ENCODE measurements at regions not wholly inside any gene's neighbourhood (a gene's known extent, or its start where the extent isn't known, plus 50 kb on each side); places are given as distances from the start of the nearest gene placed in this dataset.

DNA sequence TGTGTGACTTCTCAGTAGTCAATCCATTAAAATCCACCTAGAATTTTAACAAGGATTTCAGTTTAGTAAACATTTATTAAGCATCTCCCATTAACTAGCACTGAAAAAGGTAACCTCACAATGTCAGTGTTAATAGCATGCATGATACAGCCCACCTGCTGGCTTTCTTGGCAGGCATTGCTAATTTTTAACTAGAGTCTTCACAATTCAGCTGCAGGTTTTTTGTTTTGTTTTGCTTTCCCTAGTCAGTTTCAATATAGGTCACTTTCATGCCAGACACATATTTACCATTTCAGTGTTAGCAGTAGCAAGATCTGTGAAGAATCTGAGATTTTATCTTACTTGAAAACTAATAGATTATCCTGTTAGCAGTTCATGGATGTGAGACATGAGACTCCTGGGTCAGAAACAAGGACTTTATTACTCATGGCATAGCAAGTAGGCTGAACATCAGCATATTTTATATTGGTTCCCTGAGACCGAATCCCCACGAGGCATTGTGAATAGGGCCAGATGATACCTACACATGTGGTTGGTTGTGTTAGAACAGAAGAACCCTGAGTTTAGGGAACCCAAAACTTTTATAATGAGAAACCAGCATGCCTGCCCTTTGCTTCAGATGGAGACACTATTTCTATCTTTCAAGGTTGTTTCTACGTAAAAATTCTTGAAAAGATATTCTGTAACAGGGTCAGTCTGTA, 198.0 kb upstream of the HTR2A start:
- Histone ChIP-seq H3K36me3 (no peaks in the 10 kb centered on the region), H3K27me3 (no peaks in the 10 kb centered on the region), H3K4me1 (no peaks in the 10 kb centered on the region), H3K9me3 (replicated peaks) (no peaks in the 10 kb centered on the region), H3K4me3 (no peak overlapping the region), H3K27ac (no peak overlapping the region)
- DNase-seq = no peak

DNA sequence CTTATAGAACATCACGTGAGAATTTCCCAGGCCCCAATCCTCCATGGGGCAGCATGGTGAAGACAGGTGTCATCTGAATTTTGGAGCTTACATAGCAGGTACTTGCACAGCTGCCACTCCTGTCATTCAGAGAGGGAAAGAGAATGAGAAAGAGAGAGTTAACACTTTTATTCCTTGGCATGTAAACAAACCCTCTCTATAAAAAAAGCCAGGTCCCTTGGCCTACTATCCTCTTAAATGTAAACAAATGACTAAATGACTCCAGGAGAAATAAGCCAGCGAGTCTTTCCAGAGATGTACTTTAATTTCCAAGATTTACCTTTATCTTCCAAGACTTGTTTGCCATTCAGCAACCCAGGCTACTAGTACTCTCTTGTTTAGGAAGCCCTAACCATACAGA, 195.3 kb upstream of the HTR2A start:
- H3K4me1 ChIP-seq = no peaks in the 10 kb centered on the region
- no peak for DNase-seq

DNA sequence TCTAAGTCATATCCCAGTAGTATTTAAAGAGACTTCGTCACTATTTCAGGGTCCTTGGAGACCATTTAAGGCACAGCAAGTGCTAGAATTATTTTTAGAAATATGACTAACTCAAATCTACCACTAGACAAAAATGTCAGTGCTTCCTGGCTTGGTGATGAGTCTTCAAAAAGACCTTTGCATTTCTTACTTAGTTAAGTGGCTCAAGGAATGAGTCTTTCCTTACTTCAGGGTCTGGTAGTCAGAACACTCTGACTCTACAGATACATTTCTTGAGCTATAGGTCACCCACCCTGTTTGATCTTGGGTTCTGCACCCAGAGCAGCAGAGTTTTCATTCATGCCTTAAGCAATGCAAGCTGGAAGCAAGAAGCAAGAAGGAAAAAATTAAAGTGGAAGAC, 191.0 kb upstream of the HTR2A start:
- no peaks in the 10 kb centered on the region for H3K27me3 ChIP-seq
- H3K36me3 ChIP-seq = no peaks in the 10 kb centered on the region
- no peak overlapping the region for H3K27ac ChIP-seq
- H3K9me3 ChIP-seq (replicated peaks) = no peaks in the 10 kb centered on the region
- no peak for DNase-seq
- H3K4me3 ChIP-seq = no peak overlapping the region
- H3K4me1 ChIP-seq = no peaks in the 10 kb centered on the region

More for the DNA sequence above, 195.3 kb upstream of the HTR2A start:
- no peak overlapping the region for H3K27ac ChIP-seq
- no peak overlapping the region for H3K4me3 ChIP-seq
- no peaks in the 10 kb centered on the region for H3K9me3 ChIP-seq (replicated peaks)
- H3K27me3 ChIP-seq = no peaks in the 10 kb centered on the region
- no peaks in the 10 kb centered on the region for H3K36me3 ChIP-seq

DNA sequence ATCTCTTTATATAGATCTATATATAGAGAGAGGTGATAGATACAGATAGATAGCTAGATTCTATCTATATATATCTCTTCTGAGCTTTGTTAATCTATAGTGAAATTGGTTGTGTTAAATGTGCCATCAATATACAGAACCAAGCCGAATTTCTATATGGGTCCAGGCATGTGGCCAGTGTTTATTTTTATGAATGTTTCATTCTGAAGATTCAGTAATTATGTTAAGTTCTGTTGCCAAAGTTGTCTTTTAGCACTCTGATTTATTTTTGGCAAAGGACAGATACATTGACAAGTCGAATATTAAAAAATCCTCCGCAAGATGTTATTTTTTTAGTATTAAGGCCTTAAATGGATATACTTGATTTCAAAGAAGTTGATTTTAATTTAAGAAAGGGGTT, 190.4 kb upstream of the HTR2A start:
- no peaks in the 10 kb centered on the region for H3K4me1 ChIP-seq

DNA sequence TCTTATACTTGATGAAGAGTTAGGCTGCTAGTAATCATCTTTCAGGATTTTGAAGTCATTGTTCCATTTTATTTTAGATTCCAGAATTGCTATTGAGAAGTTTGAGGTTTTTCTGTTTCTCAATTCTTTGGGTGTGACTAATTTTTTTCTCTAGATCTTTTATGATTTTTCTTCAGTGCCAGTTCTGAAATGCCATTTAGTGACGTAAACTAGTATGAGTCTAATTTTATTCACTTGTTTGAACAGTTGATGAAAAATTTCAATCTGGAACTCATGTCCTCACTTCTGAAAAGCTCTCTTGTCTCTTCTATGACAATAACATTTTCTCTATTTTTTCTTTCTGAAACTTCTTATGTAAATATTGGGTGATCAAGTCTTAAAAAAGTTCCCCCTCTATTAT, 188.5 kb upstream of the HTR2A start:
- Histone ChIP-seq H3K4me1 (no peaks in the 10 kb centered on the region), H3K27ac (no peak overlapping the region), H3K27me3 (no peaks in the 10 kb centered on the region), H3K36me3 (no peaks in the 10 kb centered on the region), H3K9me3 (replicated peaks) (no peaks in the 10 kb centered on the region), H3K4me3 (no peak overlapping the region)
- no peak for DNase-seq

More for the DNA sequence above, 190.4 kb upstream of the HTR2A start:
- Histone ChIP-seq H3K9me3 (replicated peaks) (no peaks in the 10 kb centered on the region), H3K4me3 (no peak overlapping the region), H3K27ac (no peak overlapping the region), H3K27me3 (no peaks in the 10 kb centered on the region), H3K36me3 (no peaks in the 10 kb centered on the region)
- DNase-seq = no peak

DNA sequence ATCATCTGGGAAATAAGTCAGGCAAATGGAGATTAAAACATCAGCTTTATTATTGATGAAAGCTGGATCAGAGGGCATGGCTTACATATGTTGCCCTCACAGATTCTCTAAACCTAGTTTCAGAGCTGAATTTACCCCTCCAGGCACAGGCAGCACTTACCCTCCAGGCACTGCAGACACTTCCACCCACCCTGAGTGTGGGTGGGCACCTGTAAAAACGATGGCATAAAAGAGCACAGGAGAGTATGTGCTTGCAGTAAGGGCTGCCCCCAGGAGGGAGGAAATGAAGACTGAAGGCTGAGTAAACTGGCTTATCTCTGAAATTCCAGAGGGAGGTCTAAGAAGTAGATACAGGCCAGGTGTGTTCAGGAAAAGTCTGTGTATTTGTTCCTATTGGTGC, 185.0 kb upstream of the HTR2A start:
- H3K27me3 ChIP-seq = no peaks in the 10 kb centered on the region
- no peaks in the 10 kb centered on the region for H3K9me3 ChIP-seq (replicated peaks)
- H3K36me3 ChIP-seq = no peaks in the 10 kb centered on the region
- no peak for DNase-seq
- no peak overlapping the region for H3K4me3 ChIP-seq
- H3K27ac ChIP-seq = no peak overlapping the region
- no peaks in the 10 kb centered on the region for H3K4me1 ChIP-seq

DNA sequence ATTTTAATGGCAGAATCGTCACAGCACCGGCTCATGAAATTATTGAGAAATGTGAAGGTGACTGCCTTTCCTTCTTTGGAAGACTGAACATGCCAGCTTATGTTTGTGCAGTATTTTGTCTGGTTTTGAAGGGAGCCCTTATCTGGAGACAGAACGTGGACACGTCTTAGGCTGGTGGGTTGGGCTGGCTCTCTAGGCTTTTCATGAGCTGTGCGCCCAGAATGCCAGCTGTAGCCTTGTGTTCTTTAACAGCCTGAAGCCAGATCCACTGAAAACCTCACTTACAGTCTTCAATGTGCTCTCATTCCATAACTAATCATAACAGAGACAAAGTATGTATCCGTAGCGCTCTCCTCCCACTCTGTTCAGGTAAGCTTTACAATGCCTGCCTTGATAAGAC, 184.4 kb upstream of the HTR2A start:
- Histone ChIP-seq H3K9me3 (replicated peaks) (no peaks in the 10 kb centered on the region), H3K27me3 (no peaks in the 10 kb centered on the region)
- no peak for DNase-seq

DNA sequence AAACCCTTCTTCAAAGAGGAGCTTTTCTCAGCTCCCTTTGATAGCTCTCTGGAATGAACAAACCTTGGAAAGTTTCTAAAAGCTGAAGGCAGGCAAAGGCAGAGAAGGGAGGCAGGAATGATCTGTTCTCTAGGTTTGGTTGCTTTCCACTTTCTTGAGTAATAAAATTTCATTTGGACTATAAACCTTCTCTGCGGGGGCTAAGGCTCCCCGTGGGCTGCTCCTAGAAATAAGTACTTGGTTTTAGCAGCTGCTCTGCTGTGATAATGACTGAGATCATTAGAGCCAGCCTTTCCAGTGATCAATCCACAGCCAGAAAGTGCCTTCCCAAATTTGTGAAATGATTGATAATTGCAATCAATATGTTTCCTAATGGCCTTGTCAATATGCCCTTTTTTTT, 183.8 kb upstream of the HTR2A start:
- Histone ChIP-seq H3K36me3 (no peaks in the 10 kb centered on the region), H3K4me1 (no peaks in the 10 kb centered on the region), H3K9me3 (replicated peaks) (no peaks in the 10 kb centered on the region), H3K27ac (no peak overlapping the region), H3K27me3 (no peaks in the 10 kb centered on the region), H3K4me3 (no peak overlapping the region)
- no peak for DNase-seq

More for the DNA sequence above, 184.4 kb upstream of the HTR2A start:
- Histone ChIP-seq H3K4me1 (no peaks in the 10 kb centered on the region), H3K4me3 (no peak overlapping the region), H3K27ac (no peak overlapping the region), H3K36me3 (no peaks in the 10 kb centered on the region)

DNA sequence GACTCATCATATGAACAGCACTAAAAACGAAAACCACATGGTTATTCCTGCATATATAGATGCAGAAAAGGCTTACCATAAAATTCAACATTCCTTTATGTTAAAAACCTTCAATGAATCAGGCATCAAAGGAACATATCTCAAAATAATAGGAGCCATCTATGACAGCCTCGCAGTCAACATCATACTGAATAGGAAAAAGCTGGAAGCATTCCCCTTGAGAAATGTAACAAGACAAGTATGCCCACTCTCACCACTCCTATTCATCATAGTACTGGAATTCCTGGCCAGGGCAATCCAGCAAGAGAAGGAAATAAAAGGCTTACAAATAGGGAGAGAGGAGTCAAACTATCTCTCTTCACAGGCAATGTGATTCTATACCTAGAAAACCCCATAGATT, 179.6 kb upstream of the HTR2A start:
- no peak overlapping the region for H3K4me3 ChIP-seq
- H3K27me3 ChIP-seq = no peaks in the 10 kb centered on the region
- no peaks in the 10 kb centered on the region for H3K36me3 ChIP-seq
- DNase-seq = no peak
- no peak overlapping the region for H3K27ac ChIP-seq
- no peaks in the 10 kb centered on the region for H3K4me1 ChIP-seq
- H3K9me3 ChIP-seq (replicated peaks) = no peaks in the 10 kb centered on the region

DNA sequence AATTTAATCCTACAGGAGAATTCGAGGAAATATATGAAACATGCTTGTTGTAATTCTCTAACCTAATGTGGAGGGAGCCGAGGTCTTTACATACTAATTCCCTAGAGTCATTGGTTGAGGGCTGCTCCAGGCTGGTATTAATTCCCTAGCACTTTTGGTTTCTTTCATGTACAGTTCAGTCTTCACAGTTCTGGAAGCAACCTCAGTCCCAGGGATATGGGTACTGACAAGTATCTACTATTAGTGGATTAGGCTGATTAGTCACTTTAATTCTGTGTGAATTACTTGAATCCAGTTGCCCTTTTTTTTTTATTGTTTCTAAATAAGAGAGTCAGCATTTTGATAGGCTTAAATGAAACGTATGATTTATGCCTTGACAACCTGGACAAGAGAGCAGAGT, 172.3 kb upstream of the HTR2A start:
- H3K4me3 ChIP-seq = no peak overlapping the region

DNA sequence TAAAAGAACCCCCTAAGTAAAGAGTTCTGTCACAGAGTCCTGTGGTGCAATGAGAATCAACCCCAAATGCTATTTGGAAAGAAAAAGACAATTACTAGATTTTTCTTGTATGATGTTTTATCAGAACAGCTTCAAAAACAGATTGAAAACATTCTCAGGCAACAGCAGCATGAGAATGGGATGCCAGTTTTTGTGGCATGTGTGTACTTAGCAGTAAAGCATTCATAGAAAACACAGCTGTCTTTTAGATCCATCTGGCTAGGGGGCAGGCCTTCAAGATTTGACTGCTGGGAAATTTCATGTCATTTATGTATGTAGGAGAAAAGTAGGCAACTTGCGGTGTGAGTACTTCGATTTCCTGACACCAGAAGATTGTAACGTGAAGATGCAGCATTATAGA, 170.5 kb upstream of the HTR2A start:
- H3K4me3 ChIP-seq = no peak overlapping the region
- H3K36me3 ChIP-seq = no peaks in the 10 kb centered on the region
- H3K27me3 ChIP-seq = no peaks in the 10 kb centered on the region
- H3K9me3 ChIP-seq (replicated peaks) = peaks cover 3% of the 10 kb centered on the region; the same call in 1 of the 2 replicates
- H3K4me1 ChIP-seq = no peaks in the 10 kb centered on the region
- no peak overlapping the region for H3K27ac ChIP-seq
- DNase-seq = no peak

More for the DNA sequence above, 172.3 kb upstream of the HTR2A start:
- H3K4me1 ChIP-seq = no peaks in the 10 kb centered on the region
- H3K27me3 ChIP-seq = no peaks in the 10 kb centered on the region
- H3K27ac ChIP-seq = no peak overlapping the region
- no peaks in the 10 kb centered on the region for H3K9me3 ChIP-seq (replicated peaks)
- no peak for DNase-seq
- no peaks in the 10 kb centered on the region for H3K36me3 ChIP-seq

DNA sequence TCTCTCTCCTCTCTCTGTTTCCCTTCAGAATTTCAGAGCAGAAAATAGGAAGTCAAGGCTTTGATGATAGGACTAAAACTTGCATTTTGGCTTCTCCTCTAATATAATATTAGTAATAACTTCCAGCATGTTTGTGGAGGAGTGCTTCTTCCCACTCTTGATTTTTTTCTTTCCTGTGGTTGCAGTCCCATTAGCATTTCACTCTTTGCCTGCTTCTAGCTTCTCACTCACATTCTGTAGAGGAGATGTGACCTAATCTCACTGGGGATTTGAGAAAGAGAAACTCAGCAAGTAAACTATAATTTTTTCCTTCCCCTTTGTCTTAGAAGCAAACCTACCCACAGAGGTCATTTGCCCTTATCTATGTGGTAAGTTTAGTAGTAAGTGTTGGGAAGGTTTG, 169.4 kb upstream of the HTR2A start:
- Histone ChIP-seq H3K4me3 (no peak overlapping the region), H3K36me3 (no peaks in the 10 kb centered on the region), H3K27me3 (no peaks in the 10 kb centered on the region), H3K27ac (no peak overlapping the region), H3K4me1 (no peaks in the 10 kb centered on the region), H3K9me3 (replicated peaks) (peaks cover 4% of the 10 kb centered on the region; the same call in 1 of the 2 replicates)
- no peak for DNase-seq

DNA sequence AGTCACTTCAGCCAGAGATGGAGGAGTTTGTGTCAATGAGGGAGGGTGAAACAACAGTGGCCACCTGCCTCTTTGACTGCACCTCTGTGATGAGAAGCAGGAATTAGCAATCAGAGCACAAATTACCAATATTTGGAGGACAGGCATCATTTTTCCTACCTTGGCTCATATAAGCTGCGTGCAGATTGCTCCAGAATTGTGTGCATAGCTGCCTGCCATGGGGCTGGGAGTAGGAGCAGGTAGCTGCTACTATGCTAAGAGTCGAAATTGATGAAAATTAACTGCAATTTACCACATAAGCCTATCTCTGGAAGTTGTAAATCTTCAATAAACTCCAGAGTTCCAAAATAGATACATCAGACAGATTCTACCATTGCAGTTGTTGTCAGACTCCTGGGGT, 167.5 kb upstream of the HTR2A start:
- DNase-seq = no peak
- Histone ChIP-seq H3K27me3 (no peaks in the 10 kb centered on the region), H3K27ac (no peak overlapping the region), H3K4me3 (no peak overlapping the region), H3K9me3 (replicated peaks) (peaks cover 4% of the 10 kb centered on the region; the same call in 1 of the 2 replicates), H3K36me3 (no peaks in the 10 kb centered on the region), H3K4me1 (no peaks in the 10 kb centered on the region)

DNA sequence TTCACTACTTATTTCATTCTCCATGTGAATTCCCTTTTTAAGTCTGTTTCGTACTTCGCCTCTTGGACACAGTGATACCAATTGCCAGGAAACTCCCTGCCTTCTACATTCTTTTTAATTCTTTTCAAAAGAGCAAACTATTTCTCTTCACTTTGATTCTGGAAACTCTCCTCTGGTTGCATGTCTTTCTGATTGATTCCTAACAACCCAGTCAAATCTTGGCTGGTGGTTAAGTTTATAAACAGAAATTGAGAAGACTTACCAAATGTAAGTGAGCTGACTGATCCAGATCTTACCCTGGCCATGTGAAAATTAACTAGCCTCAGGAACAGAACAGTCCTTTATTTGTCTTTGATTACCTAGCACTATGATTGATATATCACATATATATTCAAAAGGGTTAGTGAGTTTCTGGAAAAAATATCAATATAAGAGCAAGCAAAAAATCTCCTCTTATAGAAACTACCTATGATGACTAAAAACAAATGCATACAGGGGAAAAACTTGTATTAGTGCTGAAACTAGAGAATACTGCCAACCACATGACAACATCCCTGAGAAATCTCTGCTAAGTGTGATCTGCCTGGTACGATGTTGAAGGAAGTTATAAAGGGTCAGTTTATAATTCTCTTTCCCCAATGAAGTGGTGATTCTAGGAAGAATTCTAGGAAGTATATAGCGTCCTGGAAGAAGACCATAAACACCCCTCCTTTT, 152.6 kb upstream of the HTR2A start:
- Histone ChIP-seq H3K27me3 (no peaks in the 10 kb centered on the region), H3K4me3 (no peak overlapping the region), H3K36me3 (no peaks in the 10 kb centered on the region), H3K27ac (no peak overlapping the region), H3K9me3 (replicated peaks) (no peaks in the 10 kb centered on the region), H3K4me1 (no peaks in the 10 kb centered on the region)
- no peak for DNase-seq

DNA sequence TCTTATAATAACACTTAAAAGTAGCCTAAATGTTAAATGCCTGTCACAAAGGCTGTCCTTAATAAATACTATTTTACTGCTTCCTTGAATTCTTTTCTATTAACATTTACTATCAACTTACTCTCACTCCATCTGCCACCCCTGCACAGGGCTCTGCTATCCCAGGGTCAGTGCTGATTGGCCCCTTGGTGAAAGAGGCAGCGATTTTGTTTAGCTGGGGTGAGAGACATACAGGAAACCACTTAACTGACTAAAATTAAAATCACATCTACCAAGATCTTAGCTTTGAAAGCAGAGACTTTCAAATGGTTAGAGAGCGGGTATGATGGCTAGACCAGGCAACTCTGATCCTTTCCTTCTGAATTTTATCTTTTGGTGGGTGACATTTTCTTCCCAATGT, 149.9 kb upstream of the HTR2A start:
- no peak overlapping the region for H3K27ac ChIP-seq
- H3K4me1 ChIP-seq = no peaks in the 10 kb centered on the region
- no peaks in the 10 kb centered on the region for H3K27me3 ChIP-seq
- H3K4me3 ChIP-seq = no peak overlapping the region
- no peaks in the 10 kb centered on the region for H3K36me3 ChIP-seq
- no peak for DNase-seq
- H3K9me3 ChIP-seq (replicated peaks) = no peaks in the 10 kb centered on the region

DNA sequence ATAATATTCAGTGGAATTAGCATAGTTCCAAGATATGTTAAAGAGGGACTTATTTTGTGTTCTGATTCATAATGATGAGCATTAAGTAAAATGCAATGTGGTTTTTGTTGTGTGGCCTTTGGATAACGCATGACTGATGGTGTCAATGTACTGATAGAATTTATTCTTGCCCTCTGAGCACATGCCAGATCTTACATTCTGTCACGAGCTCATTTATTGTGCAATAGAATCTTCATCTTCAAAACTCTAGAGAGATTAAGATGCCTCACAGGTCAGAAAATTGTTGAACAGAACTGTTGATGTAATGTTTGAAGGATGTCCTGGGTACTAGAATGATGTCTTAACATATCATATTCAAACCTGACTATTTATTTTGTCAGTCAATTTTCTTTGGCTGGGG, 148.0 kb upstream of the HTR2A start:
- H3K4me3 ChIP-seq = no peak overlapping the region
- no peaks in the 10 kb centered on the region for H3K36me3 ChIP-seq
- no peaks in the 10 kb centered on the region for H3K9me3 ChIP-seq (replicated peaks)
- no peaks in the 10 kb centered on the region for H3K4me1 ChIP-seq
- no peaks in the 10 kb centered on the region for H3K27me3 ChIP-seq
- no peak overlapping the region for H3K27ac ChIP-seq
- DNase-seq = no peak
